Right forelimb (tissue), 1 donor: ENCODE measurements at regions not wholly inside any gene's neighbourhood (a gene's known extent, or its start where the extent isn't known, plus 50 kb on each side); places are given as distances from the start of the nearest gene placed in this dataset.

Experiments used
- DNase-seq: peaks from one replicate; pipeline ENCODE4 v3.0.0-alpha.2; 2018

DNA sequence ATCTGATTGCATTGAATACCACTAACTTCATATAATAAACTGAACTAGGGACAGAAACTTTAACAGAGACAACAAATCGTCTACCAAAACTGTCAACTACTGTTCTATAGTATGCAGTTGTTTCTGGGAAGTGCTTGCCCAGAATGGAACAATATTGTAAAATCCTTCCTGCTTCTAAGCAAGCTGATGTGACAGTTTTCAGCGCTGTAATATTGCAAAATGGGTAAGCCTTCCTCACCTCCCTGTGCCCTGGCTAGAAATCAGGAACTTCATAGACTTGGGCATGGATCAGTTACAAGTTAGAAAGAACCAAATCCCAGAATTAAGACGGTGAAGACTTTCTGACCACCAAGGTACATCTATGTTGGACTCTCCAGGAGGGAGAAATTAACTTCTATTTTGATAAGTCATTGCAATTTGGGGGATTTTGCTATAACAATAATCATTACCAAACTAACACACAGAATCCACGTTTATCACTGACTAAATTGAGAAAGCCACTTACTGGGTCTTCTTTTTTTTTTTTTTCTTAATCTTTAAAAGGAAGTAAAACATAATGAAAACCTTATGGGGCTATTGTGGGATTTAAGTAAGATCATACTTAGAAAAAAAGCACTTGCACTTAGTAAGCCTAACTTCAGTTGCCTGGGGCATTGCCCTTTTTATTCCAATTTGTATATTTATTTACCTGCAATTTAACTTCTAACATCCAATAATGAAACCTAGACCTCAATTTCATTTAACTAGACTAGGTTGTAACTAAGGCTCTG is 261.5 kb downstream of the TRIB2 start:
- no peak for DNase-seq

DNA sequence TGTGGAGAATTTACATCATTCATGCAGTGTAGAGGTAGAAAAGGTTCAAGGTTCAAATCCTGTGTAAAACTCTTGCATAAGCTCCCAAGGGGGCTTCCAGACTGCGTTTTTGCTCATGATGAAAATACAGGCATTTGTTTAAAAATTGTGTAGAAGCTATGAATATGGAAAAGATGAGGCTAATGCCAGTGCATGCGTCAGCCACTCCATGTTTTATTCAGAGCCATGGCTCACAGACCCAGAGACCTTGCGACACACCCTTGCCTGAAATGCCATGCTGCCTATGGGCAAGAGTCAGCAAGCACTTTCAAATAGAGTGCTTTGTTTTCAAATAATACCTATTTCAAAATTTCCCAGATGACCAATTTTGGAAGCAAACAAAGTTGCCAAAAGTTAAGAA is 262.3 kb downstream of the TRIB2 start:
- no peak for DNase-seq

DNA sequence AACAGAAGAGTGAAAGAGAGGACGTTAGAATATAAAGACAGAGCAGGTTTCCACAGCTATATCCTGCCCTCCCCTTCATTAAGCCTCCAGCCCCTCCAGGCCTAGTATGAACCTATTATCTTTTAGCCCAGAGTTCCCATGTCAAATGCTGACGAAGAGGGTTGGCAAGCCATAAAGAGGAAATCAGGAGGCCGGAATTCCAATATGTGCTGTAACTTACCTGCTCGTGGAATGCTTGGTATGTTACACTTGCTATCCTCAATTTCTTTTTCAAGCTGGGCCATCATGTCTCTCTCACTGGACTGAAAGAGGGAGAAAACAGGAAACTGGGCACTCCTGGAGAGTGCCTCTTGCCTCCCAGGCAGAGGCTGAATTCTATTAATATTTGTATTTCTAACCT is 264.1 kb downstream of the TRIB2 start:
- DNase-seq, result no peak

DNA sequence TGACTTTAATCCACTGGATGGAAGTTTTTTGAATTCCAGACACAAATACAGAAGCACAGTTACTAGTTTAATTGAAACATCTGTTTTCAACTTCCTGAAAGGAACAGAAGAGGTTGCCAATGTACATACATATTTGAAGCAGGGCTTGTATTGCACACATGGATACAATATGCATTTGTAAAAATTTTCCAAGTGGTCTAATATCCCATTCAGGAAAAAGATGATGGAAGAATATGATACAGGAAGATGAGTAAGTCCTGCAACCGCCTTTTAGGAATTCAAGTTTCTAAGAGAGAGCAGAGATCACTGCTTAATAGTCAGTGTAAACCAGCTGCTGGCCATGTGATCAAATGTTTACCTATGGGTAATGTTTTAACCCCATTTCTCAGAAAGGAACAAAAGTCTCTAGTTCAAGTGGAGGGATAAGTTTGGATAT is 265.4 kb downstream of the TRIB2 start:
- no peak for DNase-seq

DNA sequence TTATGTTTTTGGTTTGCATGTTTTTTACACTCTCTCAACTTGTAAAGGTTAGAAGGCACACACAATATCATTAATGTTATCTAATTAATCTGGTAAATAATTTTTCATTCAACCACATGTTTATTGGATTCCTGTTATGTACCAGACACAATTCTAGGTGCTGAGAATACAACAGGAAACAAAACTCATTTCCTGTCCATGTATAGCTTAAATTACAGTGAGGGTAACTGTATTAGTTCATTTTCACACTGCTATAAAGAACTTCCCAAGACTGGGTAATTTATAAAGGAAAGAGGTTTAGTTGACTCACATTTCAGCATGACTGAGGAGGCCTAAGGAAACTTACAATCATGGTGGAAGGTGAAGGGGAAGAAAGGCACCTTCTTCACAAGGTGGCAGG is 270.5 kb downstream of the TRIB2 start:
- no peak for DNase-seq

DNA sequence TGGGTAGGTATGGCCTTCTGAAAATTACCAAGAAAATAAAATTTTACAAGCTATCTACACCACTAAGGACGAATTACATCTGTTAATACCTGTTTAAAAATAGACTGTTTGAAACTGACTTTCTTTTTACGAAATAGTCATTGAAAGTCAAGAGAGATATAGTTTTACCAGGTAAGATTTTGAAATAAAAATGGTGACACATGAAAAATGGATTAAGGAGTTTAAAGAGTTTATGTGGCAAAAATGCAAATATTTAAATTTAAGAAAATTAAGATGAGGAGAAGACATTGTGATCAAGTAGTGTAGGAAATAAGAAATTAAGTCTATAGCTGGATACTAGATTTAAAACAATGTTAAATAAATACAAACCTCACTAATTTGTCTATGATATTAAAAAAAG is 271.5 kb downstream of the TRIB2 start:
- DNase-seq, result no peak

DNA sequence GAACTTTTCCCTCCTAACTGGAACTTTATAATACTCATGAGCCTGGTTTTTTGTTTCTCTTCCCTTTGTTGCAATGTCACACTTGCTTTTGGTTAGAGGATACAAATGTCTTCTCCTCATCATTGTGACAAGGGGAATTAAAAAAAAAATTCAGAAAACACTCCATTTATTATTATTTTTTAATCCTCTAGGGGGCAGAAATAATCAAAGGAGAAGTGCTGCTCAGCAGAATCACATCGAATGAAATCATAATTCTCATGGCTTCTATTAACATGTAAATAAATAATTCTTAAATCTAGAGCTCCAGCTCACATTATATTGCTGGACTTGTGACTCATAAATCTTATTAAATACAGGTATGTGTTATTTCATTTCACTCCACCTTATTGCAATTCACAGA is 273.8 kb downstream of the TRIB2 start:
- no peak for DNase-seq

DNA sequence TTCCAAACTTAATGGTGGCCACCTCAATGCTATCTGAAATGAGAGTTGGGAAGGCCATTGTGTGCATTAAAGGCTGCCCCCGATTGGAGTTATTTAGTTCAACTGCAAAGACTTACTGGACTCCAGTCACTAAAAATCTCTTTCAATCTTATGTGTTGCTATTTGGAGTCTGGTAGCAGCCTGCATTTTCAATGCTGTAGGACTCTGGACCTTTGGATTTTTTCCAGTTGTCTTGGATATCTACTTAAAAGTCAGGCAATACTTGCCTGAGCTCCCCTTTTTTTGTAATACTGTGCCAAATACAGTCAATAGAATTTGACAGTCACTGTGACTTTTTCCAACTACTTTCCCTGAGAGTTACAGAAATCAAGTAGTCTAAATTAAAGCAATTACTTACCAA is 281.9 kb downstream of the TRIB2 start:
- no peak for DNase-seq

DNA sequence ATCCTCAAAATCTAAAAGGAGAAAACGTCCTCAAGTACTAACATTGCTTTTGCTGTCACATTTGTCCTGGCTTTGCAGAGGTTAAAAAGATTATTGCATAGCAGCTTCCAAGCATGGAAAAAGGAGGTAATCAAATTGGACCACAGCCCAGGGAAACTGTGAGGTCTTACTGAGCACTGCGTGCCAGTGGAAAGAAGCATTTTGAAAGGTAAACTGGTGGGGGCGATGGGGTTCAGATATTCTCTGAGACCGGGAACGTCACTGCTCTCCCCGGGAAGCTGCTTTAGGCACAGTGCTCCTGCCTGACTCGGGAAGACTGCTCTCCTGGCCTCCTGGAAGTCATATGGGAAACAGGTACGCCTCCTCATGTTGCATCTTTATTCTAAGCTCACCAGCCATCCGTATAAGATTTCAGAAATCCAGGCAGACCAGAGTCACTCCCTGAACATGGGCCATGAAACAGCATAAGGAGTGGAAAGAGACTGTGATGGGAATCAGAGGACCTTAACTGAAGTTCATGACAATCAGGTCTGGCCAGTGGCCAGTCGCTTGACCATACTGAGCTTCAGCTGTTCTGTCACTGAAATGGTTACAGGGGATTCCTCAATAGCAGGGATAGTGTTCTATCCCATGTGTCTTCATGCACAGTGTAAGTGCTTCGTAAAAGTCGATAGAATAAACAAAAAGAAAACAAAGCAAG is 284.1 kb downstream of the TRIB2 start:
- peak; percentile 61 for DNase-seq

DNA sequence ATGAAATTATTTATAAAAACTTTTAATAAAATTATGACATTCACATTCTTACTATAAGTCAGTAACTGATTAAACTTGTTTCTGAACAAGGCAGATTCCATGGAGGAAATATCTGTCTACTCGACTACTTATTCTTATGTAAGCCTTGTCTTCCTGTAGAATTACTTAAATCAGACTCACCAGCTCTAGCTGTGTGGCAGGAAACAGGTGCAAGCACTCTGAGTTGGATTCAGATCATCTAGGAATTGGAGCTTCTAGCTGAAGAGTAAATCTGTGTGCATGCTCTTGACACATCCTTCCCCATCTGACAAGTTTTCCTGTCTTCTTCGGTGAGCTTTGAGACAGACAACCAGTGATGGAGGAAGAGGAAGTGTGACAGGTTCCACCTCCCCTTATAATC is 284.7 kb downstream of the TRIB2 start:
- no peak for DNase-seq

DNA sequence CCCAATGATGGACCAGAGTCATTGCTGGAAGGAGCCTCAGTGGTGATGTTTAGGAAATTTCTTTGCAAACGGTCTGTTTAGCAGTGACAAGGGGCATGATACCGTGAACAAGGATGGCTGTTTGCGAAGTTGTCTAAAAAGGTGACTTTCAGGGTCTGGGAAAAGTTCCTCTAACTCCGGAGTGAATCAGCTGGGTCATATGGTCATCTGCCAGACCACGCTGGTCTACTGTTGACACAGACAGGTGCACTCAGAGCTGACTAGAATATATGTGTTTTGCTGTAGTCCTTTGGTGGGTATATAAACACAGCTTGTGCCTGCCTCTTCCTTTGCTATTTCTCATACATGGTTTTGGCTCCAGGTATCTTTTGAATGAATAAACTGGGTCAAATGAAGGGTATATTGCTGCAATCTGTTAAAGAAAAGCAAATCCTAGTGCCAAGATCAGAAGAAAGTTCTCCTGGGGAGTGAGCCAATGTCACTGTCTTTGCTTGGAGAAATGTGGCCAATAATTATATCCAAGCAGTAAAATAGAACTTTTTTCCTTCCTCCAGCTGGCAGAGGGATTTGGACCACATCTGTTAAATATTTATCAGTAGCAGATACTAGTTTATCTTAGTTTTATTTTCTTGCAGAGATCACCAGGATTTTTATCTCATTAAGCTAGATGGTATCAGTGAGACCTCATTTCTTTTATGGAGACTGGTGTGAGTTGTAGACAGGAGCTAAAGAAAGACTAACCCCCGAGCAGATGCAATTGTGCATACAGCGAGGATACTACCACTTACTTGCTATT is 286.0 kb downstream of the TRIB2 start:
- no peak for DNase-seq

DNA sequence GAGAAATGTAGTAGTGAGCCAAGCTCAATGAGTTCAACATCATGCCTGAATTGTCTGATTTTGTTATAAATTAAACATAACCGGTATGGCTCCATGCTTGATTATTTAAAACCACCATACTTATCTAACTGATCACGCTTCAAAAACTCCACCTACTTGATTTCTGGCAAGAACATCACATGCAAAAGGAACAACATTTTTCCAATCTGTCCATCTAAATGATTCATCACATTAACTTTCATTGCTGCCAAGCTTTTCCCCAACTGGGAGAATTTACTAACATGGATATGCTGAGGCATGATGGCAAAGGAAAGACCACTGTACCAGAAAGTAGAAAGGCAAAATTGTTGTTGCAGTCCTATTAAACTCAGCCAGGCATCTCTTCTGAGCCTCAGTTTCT is 286.8 kb downstream of the TRIB2 start:
- DNase-seq, result no peak

DNA sequence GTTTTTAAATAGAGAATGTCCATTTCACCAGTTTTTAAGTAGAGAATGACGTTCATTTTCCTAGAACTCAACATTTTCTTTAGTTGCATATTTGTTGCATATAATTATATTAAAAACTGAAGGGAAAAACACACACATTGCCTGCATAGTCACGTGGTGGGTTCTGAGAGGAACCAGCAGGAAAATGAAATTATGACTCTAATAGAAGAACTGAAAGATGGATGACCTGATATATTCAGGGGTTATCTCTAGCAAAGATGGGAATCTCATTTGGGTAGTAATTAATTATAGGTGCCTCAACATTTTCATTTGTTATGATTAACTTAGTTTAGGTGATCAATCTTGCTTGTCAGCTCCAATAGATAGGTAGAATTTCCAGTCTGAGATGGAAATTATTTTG is 288.3 kb downstream of the TRIB2 start:
- DNase-seq, result no peak

DNA sequence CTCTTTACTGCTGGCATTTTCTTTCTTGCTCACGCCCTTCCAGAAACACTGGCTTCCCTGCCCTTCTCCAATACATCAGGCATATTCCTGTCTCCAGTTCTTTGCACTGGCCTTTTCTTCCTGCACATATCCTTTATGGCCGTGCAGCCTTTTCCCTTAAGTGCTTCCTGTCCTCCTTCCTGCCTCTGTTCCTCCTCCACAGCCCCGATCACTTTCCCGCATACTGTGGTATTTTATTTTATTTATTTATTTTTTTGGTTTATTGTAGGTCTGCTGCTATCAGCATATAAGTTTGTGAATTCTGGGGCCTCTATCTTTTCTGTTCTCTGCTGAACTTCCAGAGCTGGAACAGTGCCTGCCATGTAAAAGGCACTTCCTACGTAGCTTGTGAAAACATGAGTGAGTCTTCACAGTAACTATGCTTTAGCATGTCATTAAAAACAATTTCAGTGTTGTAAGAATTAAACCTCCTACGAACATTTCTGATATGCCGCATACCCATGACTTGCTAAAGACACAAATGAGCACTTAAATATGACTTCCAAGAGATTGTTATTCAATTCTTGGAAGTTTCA is 289.1 kb downstream of the TRIB2 start:
- DNase-seq, result no peak

DNA sequence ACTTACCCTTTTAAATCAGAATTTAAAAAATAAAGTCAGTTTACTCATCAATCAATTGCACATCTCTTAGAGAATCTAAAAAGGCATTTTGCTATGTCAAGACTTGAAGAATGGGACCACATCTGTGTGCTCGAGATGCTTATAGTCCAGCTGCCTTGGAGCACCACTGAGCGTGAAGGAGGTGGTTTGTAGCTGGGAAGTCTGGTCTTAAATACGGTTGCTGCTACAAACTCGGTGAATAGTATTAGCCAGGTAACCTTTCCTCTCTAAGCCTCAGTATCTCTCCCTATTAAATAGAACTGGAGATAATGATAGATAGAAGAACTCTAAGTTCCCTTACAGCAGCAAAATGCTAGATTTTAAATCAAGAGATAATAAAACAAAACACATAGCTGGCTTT is 289.7 kb downstream of the TRIB2 start:
- no peak for DNase-seq

DNA sequence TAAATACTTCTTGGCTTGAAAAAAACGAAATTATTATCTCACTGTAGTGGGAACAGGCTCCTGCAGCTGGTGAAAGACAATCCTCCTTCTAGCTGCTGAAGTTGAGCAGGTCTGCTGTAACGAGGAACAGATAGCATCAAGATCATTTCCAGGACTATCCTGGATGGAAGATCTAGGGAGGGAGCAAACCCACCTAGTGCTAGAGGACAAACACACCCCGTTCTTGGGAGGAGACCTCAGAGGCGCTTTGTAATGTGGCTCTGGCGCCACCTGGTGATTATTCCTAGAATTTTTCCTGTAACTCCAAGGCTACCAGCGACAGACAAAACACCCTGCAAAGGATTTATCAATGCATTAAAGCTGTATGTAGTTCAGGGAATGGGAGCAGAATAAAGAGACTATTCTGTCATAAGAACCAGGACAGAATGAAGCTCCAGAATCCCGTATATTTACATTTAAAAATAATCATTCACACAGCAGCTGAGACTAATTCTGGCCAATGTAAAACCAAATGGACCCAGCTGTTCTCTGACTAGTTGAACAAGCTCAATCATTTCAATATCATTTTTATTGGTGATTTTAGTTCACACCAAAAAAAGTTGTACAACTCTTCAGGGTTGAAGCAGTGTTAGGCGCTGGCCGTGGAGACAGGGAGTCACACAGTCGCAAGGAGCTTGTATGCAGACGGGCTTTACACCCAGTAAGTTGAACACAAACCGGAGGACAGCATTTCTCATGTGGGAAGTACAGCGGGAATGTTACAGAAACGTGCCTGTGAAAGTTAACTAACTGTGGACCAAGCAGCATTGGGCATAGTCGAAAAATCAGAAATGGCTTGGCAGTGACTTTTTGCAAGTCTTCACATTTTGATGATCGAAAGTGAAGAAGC is 290.3 kb downstream of the TRIB2 start:
- peak; percentile 85 for DNase-seq

DNA sequence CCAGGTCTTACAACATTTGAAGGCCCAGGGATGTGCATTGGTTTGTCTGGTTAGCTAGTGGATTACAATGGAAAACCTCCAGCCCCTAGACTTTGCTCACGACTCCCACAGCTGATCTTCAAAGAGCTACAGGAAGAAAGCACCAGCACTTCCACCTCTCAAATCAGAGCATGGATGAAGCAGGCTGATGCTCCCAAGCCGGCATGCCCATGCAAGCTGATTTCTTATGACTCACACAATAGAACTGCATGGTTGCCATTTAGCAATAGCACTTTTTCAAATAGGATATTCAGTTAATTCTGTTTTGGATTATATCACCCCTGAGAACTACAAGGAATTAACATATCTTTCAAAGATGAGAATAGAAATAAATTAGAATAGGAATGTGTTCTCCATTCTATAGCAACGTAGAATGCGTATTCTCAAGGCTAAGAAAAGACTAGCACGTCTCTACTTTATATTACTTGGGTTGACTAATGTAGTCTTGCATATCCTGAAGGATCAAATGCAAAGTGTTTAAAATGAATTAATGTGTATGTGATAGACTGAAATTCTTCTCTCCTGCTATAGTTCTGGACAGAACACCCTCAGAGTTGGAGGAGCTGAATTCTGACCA is 292.4 kb downstream of the TRIB2 start:
- DNase-seq, result no peak

DNA sequence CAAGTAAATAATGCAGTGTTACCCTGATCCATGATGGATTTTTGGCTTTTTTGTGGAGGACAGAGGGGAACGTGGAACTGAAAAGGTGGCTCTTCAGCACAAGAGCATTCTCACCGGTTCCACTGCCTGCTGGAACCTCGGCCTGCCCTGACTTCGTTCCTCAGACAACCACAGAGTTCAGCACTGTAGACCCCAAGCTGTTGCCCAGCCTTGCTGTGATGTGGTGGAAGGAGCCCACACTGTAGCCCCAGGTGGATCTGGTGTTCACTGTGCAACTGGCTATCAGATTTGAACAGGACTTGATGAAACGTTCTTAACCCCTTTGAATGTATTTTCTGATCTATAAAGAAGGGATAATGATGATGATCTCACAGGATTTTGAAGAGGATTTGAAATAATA is 293.5 kb downstream of the TRIB2 start:
- no peak for DNase-seq

DNA sequence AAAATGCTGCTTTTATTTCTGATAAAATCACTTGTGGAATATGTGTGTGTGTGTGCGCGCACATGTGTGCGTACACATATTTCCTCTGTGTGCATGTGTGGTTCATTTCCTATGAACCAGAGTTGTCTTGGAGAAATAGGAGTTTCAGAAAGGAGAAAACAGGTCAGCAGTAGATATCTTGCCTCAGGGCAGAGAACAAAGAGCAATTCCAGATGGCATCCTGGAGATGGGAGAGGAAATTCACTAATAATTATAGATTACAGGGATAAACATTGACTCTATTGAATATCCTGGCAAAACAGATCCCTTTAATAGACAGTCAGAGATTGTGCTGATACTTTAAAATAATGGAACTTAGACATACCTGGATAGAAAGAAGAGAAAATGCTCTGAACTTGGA is 298.0 kb downstream of the TRIB2 start:
- no peak for DNase-seq

DNA sequence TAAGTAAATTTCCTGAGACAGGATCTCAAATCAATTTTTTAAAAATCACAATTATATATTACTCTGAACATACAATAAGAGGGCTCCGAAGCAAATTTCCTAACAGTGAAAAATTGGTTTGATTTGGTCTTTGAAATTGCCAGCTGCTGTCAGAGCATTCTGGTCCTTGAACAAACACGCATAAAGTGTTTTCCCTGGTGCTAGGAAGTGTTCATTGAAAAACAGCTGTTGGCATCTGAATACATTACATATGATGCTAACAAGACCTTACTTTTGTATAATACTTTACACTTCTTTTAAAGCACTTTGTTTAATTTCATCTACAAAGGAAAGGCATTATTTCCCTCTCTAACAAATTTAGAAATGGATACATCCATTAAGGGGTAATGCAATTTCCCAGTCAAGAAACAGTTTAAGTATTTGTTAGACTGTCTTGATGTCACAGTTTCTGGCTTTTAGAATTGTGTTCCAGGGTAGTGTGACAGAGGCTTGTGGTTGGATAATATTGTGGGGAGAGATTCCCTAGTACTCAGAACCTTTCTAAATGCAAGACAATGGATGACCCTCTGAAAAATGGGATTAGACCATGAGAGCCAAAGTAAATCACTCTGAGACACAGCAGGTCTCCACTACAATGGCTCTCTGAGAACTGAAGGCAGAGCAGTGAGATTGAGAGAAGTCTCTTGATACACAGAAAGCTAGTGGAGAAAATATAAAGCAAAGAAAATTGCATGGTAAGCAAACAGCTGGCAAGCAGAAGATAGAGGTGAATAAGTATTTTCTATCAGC is 299.0 kb downstream of the TRIB2 start:
- DNase-seq, result no peak

DNA sequence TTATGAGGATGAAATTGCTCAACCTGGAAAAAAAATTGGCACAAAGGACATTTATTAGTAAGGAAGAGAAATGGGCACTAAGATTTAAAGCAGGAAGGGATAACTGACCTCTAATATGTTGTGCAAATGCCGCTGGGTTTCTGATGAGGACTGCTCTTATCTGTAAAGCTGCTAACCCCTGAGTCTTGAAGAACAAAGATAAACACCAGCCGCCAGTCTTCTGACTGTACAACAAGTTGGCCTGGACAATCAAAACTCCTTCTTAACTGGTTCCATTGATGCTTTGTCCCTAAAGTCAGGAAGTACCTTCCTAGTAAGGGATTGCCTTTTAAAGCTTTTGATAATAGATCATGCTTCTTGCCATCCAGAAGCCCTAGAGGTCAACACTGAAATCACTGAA is 301.8 kb downstream of the TRIB2 start:
- DNase-seq, result no peak
